Hepatocyte (in vitro differentiated cells): ENCODE measurements at regions not wholly inside any gene's neighbourhood (a gene's known extent, or its start where the extent isn't known, plus 50 kb on each side); places are given as distances from the start of the nearest gene placed in this dataset.
"Not testable (repeated sequence)": the region's sequence is repeated elsewhere in the genome, so short reads cannot be mapped to it uniquely, and the experiment has no call there.

Experiments used
- EZH2 ChIP-seq: fragments of 200-600 bp; sonication (generic); IDR thresholded peaks from 2 replicates; pipeline ENCODE4 v1.6.1; 2016; ENCODE audit warnings: antibody characterized with exemption, mild to moderate bottlenecking, borderline replicate concordance
- EZH2phosphoT487 ChIP-seq: fragments of 200-600 bp; sonication (generic); IDR thresholded peaks from one replicate; pipeline ENCODE4 v1.6.1; 2018; ENCODE audit warnings: antibody characterized with exemption, mild to moderate bottlenecking, low read depth, moderate library complexity; ENCODE audit not compliant: unreplicated experiment, severe bottlenecking
- TF ChIP-seq, protein P1 (sequence below): fragments of 200-600 bp; sonication (generic); IDR thresholded peaks from 2 replicates; pipeline ENCODE4 v1.5.1; 2016; ENCODE audit warnings: antibody characterized with exemption, mild to moderate bottlenecking; ENCODE audit not compliant: poor library complexity

DNA sequence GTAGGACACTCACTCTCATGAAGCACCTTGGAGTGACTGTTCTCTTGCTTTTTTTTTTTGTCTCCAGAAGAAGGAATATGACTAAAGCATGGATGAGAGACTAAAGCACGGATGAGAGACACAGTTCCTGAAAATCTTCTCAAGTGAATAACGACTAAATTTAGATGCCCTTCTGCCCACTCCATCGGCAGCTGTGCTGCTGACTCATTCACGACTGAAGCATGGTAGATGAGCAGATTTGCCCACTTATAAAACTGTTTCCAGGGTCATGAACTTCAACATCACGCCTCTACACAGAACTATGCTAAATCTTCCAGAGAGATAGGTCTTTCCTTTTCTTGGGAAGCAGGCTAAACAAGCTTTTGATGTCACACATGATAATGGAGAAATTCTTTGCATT, 738.0 kb downstream of the CDY1 start:
- TF ChIP-seq EZH2phosphoT487, EZH2: not testable (repeated sequence)
- TF ChIP-seq, protein P1, sequence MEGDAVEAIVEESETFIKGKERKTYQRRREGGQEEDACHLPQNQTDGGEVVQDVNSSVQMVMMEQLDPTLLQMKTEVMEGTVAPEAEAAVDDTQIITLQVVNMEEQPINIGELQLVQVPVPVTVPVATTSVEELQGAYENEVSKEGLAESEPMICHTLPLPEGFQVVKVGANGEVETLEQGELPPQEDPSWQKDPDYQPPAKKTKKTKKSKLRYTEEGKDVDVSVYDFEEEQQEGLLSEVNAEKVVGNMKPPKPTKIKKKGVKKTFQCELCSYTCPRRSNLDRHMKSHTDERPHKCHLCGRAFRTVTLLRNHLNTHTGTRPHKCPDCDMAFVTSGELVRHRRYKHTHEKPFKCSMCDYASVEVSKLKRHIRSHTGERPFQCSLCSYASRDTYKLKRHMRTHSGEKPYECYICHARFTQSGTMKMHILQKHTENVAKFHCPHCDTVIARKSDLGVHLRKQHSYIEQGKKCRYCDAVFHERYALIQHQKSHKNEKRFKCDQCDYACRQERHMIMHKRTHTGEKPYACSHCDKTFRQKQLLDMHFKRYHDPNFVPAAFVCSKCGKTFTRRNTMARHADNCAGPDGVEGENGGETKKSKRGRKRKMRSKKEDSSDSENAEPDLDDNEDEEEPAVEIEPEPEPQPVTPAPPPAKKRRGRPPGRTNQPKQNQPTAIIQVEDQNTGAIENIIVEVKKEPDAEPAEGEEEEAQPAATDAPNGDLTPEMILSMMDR, result not testable (repeated sequence)
